ENCODE measurements at regions not wholly inside any gene's neighbourhood (a gene's known extent, or its start where the extent isn't known, plus 50 kb on each side); places are given as distances from the start of the nearest gene placed in this dataset.
"Not testable (repeated sequence)": the region's sequence is repeated elsewhere in the genome, so short reads cannot be mapped to it uniquely, and the experiment has no call there.

DNA sequence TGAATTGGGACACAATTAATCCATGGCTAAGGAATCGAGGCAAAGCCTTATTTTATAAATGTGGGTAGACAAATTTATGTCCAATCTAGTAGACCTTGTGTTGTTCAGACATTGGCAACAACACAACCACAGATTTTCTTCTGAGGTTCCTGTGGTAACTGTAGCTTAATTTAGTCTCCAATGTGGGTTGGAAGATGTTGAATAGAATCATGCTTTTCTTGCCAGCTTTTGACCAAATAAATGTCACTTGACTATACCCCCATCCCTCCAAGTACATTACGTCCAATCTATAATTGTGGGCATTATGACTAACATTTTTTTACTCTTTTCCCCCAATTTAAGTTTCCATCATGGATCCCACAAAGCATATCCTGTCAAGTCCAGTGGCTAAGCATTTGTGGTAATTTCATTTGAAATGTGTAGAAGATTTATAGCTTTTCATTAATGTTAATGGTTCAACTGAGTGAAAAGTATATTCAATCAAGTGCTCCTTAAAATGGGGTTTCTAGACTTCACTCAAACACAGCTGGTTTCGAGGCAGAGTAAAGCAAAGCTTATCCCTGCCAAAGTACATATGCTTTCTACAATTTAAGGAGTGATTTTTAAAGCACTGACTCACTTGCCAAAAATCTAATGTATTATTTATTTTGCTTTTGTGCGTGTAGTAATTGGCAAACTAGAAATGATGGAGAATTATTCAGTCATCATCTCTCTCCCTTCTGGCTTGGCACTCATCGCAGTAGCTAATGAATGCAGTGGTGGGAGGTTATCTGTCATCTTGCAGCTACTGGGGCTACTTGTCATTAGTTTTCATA is 141.8 kb downstream of the FAM174A start:
- H3K4me1 ChIP-seq (replicated peaks in 1 of 2) = peaks cover 0 to 7% of the 10 kb centered on the region in 2 donors
- in situ Hi-C loops (cut with MboI; ENCODE audit: low pct_unique_long_range_greater_than_20kb in 2 of 9, low sequenced_read_pairs in 9 of 9, unreplicated experiment in 9 of 9) = no loop called here
- no peak overlapping the region for H3K27ac ChIP-seq
- 0 to 82% (median 64%) methylated on average over 2 to 5 of the region's 5 CpGs; no CpG with 5 or more reads in 2 of the 10 experiments for WGBS, 10 experiments
- H3K4me3 ChIP-seq = no peak overlapping the region
- ATAC-seq (replicated peaks in 6 of 8) = peak in 5 of 8 experiments; percentile 25 to 90 (median 45)

DNA sequence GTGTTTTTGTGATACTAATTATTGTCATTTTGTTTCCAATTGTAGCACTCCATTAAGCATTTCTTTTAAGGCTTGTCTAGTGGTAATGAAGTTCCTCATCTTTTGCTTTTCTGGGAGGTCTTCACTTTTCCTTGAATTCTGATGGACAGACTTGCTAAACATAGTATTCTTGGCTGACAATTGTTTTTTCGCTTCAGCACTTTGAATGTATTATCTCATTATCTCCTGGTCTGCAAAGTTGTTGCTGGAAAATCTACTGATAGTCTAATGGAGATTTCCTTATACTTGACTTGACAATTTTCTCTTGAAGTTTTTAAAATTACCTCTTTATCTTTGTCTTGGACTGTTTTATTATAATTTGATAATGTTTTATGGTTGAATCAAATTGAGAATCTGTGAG is 147.5 kb downstream of the FAM174A start:
- no peak for ATAC-seq (replicated peaks in 6 of 8)
- Histone ChIP-seq H3K4me3 (no peak overlapping the region), H3K4me1 (replicated peaks in 1 of 2) (no peaks in the 10 kb centered on the region), H3K27ac (no peak overlapping the region)
- in situ Hi-C loops (cut with MboI; ENCODE audit: low pct_unique_long_range_greater_than_20kb in 2 of 9, low sequenced_read_pairs in 9 of 9, unreplicated experiment in 9 of 9) = no loop called here
- 0 to 100% (median 77%) methylated on average over 1 of the region's 1 CpG; no CpG with 5 or more reads in 3 of the 10 experiments for WGBS, 10 experiments

DNA sequence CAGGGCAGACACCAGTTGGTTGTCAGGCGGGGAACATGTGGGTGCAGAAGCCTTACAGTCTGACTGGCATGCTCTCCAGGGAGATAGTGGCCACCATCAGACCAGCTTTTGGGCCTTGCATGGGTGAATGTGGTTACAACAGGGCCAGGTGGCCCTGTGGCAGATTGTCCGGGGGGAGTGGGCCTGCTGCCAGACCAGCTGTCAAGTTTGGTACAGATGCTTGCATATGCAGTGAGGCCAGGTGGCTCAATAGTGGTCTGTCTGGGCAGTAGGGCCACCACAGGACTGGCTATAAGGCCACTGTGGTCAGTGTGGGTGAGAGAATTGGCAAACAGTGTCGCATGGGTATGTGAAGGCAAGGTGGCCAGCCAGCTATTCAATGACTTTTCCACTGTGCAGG is 148.7 kb downstream of the FAM174A start:
- WGBS, 10 experiments = 0 to 100% (median 95%) methylated on average over 1 to 3 of the region's 3 CpGs; no CpG with 5 or more reads in 3 of the 10 experiments
- Histone ChIP-seq H3K4me1 (replicated peaks in 1 of 2) (no peaks in the 10 kb centered on the region), H3K4me3 (no peak overlapping the region), H3K27ac (no peak overlapping the region)
- in situ Hi-C loops (cut with MboI; ENCODE audit: low pct_unique_long_range_greater_than_20kb in 2 of 9, low sequenced_read_pairs in 9 of 9, unreplicated experiment in 9 of 9) = no loop called here
- ATAC-seq (replicated peaks in 6 of 8) = no peak

DNA sequence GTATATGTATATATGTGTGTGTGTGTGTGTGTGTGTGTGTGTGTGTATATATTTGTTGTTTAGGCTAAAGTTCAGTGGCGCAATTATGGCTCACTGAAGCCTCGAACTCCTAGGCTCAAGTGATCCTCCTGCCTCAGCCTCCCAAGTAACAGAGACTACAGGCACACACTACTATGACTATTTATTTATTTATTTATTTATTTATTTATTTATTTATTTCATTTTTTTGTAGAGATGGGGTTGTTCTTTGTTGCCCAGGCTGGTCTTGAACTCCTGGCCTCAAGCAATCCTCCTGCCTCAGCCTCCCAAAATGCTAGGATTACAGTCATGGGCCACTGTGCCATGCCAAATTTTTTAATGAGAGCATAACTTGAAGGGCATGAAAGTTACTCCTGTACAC is 149.9 kb downstream of the FAM174A start:
- H3K27ac ChIP-seq; in situ Hi-C loops (cut with MboI; ENCODE audit: low pct_unique_long_range_greater_than_20kb in 2 of 9, low sequenced_read_pairs in 9 of 9, unreplicated experiment in 9 of 9); H3K4me1 ChIP-seq (replicated peaks in 1 of 2); H3K4me3 ChIP-seq; ATAC-seq (replicated peaks in 6 of 8): not testable (repeated sequence)
- WGBS, 10 experiments = 92 to 100% (median 100%) methylated on average over 2 of the region's 2 CpGs; no CpG with 5 or more reads in 7 of the 10 experiments

DNA sequence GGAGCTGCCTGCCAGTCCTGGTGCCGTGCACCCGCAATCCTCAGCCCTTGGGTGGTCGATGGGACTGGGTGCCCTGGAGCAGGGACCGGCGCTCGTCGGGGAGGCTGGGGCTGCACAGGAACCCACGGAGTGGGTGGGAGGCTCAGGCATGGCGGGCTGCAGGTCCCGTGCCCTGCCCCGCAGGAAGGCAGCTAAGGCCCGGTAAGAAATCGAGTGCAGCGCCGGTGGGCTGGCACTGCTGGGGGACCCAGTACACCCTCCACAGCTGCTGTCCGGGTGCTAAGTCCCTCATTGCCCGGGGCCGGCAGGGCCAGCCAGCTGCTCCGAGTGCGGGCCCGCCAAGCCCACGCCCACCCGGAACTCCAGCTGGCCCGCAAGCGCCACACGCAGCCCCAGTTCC is 153.7 kb downstream of the FAM174A start:
- in situ Hi-C loops (cut with MboI; ENCODE audit: low pct_unique_long_range_greater_than_20kb in 2 of 9, low sequenced_read_pairs in 9 of 9, unreplicated experiment in 9 of 9); ATAC-seq (replicated peaks in 6 of 8); H3K27ac ChIP-seq; H3K4me1 ChIP-seq (replicated peaks in 1 of 2); H3K4me3 ChIP-seq: not testable (repeated sequence)
- WGBS, 10 experiments = 100% methylated on average over 3 of the region's 26 CpGs; no CpG with 5 or more reads in 9 of the 10 experiments

DNA sequence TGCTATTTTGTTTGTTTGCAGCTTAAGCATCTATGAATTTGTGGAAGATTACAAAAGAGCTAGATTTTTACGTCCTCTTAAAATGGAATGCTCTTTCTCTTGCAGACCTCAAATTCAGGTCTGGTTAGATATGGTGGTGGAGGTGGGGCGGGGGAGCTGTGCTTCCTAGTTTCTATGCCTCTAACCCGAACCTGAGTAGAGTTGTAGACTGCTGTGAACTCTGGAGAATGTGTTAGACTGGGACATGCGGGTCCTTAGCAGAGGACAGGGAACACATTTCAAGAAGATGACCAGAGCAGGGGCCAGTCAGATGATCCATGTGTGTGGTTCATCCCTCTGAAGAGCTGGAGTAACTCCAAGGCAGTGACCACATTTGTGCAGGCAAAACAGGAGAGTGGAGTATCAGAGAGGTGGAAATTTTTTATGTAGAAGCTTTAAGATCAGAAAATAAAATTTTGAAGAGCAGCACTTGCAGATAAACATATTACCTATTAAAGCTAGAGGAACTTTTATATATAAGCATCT is 154.9 kb downstream of the FAM174A start:
- H3K4me3 ChIP-seq = no peak overlapping the region
- ATAC-seq (replicated peaks in 6 of 8) = no peak
- 38 to 100% (median 73%) methylated on average over 2 to 4 of the region's 4 CpGs; no CpG with 5 or more reads in 4 of the 10 experiments for WGBS, 10 experiments
- in situ Hi-C loops (cut with MboI; ENCODE audit: low pct_unique_long_range_greater_than_20kb in 2 of 9, low sequenced_read_pairs in 9 of 9, unreplicated experiment in 9 of 9) = no loop called here
- H3K4me1 ChIP-seq (replicated peaks in 1 of 2) = no peaks in the 10 kb centered on the region
- H3K27ac ChIP-seq = no peak overlapping the region

DNA sequence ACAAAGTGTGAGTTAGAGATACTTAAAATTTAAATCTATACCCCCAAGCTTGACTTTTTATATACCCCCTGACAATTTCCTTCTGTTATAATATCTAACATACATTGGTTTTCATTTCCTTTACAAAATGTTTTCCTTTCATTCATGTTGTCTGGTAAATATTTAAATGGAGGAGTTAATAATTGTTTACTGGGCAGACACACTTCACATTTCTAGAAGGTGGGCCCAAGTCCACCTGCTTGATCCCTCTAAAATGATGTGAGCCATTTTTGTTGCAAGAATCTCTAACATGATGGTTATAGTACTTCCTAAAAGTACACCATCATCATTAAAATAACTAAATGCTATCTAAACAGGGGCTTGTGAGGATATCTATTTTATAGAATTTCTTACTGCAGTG is 155.9 kb downstream of the FAM174A start:
- H3K4me3 ChIP-seq = no peak overlapping the region
- H3K4me1 ChIP-seq (replicated peaks in 1 of 2) = no peaks in the 10 kb centered on the region
- no peak overlapping the region for H3K27ac ChIP-seq
- in situ Hi-C loops (cut with MboI; ENCODE audit: low pct_unique_long_range_greater_than_20kb in 2 of 9, low sequenced_read_pairs in 9 of 9, unreplicated experiment in 9 of 9) = no loop called here
- no peak for ATAC-seq (replicated peaks in 6 of 8)

DNA sequence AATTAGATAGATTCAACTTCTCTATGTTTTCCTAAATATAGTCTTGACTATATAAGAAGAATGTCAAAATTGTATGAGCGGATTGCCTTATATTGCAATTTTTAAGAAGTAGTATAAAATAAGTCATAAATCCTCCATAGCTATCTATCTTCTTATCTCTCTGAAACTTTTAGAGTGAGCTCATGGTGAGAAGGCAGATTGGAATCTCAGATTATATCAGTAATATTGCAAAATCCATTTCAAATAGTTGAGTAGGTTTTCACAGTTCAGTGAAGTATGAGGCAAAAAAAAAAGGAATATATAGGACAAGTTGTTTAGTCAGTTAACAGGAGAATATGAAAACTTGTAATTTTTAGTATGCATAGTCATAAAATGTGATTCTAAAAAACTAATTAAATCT is 156.4 kb downstream of the FAM174A start:
- H3K4me1 ChIP-seq (replicated peaks in 1 of 2) = no peaks in the 10 kb centered on the region
- H3K4me3 ChIP-seq = no peak overlapping the region
- 0 to 100% (median 88%) methylated on average over 1 of the region's 1 CpG for WGBS, 10 experiments
- ATAC-seq (replicated peaks in 6 of 8) = no peak
- in situ Hi-C loops (cut with MboI; ENCODE audit: low pct_unique_long_range_greater_than_20kb in 2 of 9, low sequenced_read_pairs in 9 of 9, unreplicated experiment in 9 of 9) = no loop called here
- H3K27ac ChIP-seq = no peak overlapping the region

DNA sequence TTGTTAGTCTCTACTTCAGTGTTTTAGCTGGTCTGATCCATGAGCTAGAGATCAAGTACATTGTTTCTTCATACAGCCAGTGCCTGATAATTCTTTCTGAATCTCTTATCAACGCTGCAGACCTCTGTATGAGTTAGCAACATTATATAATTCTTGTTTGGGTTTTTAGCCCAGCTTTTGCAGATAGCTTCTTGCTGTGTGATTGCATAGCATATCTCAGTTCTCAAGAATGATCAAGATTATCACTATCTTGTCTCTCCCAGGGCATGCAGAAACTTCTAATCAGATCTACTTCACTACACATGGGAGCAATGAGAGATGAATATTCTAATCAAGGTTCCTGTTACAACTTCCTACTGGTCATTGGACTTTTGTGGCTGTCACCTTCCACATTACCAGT is 158.3 kb downstream of the FAM174A start:
- H3K4me1 ChIP-seq (replicated peaks in 1 of 2) = no peaks in the 10 kb centered on the region
- in situ Hi-C loops (cut with MboI; ENCODE audit: low pct_unique_long_range_greater_than_20kb in 2 of 9, low sequenced_read_pairs in 9 of 9, unreplicated experiment in 9 of 9) = no loop called here
- ATAC-seq (replicated peaks in 6 of 8) = no peak
- H3K4me3 ChIP-seq = no peak overlapping the region
- 0 to 100% (median 60%) methylated on average over 1 of the region's 1 CpG; no CpG with 5 or more reads in 7 of the 10 experiments for WGBS, 10 experiments
- H3K27ac ChIP-seq = no peak overlapping the region

DNA sequence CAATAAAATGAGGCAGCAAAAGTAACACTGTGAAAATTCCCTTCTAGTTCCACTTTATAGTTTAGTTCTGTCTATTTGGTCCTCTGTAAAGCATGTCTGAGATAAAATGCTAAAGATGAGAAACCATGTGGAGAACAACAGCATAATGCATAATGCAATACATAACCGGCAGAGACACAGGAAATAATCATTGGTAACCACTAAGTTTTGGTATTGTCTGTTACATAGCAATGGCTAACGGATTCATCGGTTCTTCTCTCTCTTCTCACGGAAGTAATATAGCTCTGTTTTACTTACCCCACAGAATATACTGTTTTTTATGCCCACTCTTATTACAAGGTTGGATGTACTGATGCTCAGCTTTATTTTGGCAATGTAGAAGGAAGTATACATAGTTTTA is 158.9 kb downstream of the FAM174A start:
- Histone ChIP-seq H3K4me3 (no peak overlapping the region), H3K4me1 (replicated peaks in 1 of 2) (no peaks in the 10 kb centered on the region), H3K27ac (no peak overlapping the region)
- no peak for ATAC-seq (replicated peaks in 6 of 8)
- in situ Hi-C loops (cut with MboI; ENCODE audit: low pct_unique_long_range_greater_than_20kb in 2 of 9, low sequenced_read_pairs in 9 of 9, unreplicated experiment in 9 of 9) = no loop called here
- 0 to 100% (median 64%) methylated on average over 1 to 4 of the region's 4 CpGs; no CpG with 5 or more reads in 2 of the 10 experiments for WGBS, 10 experiments

DNA sequence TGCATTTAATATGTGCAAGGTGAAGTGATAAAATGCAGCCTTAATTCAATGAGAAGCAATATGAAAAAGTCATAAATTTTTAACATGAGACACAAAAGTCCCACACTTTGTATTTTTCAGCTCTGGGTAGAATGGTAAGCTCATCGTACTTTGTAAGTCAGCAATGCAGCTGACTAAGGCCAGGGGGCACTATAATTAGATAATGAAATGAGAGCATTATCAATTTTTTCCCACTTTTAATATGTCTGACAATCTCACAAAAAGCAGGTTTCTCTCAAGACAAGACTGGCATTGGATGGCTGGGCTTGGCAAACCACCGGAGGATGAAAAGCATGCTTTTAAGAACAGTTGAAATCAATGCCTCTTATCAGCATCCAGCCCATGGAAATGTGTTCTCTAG is 162.8 kb downstream of the FAM174A start:
- 60 to 100% (median 88%) methylated on average over 1 to 2 of the region's 2 CpGs for WGBS, 10 experiments
- H3K4me1 ChIP-seq (replicated peaks in 1 of 2) = no peaks in the 10 kb centered on the region
- ATAC-seq (replicated peaks in 6 of 8) = no peak
- no peak overlapping the region for H3K4me3 ChIP-seq
- no peak overlapping the region for H3K27ac ChIP-seq
- in situ Hi-C loops (cut with MboI; ENCODE audit: low pct_unique_long_range_greater_than_20kb in 2 of 9, low sequenced_read_pairs in 9 of 9, unreplicated experiment in 9 of 9) = no loop called here

DNA sequence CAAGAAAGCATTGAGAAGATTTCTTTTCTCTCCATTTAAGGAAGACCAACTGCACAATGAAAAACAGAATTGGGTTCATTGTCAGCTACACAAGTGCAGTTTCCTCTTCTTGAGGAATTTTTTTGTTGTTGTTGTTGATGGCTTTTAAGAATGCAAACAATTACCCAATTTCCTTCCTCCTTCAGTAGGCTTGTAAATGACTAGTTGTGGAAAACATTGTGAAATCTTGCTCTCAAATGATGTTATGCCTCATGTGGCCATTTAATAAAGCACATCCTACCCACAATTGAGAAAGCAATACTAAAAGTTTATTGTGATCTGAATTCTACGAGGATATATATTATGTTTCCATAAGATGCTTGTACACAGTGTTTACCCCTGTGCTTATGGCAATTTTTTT is 171.6 kb downstream of the FAM174A start:
- no peaks in the 10 kb centered on the region for H3K4me1 ChIP-seq (replicated peaks in 1 of 2)
- WGBS, 10 experiments = 10 to 100% (median 79%) methylated on average over 1 of the region's 1 CpG; no CpG with 5 or more reads in 2 of the 10 experiments
- in situ Hi-C loops (cut with MboI; ENCODE audit: low pct_unique_long_range_greater_than_20kb in 2 of 9, low sequenced_read_pairs in 9 of 9, unreplicated experiment in 9 of 9) = no loop called here
- H3K27ac ChIP-seq = no peak overlapping the region
- peak in 2 of 8 experiments; percentile 43 to 66 for ATAC-seq (replicated peaks in 6 of 8)
- H3K4me3 ChIP-seq = no peak overlapping the region

DNA sequence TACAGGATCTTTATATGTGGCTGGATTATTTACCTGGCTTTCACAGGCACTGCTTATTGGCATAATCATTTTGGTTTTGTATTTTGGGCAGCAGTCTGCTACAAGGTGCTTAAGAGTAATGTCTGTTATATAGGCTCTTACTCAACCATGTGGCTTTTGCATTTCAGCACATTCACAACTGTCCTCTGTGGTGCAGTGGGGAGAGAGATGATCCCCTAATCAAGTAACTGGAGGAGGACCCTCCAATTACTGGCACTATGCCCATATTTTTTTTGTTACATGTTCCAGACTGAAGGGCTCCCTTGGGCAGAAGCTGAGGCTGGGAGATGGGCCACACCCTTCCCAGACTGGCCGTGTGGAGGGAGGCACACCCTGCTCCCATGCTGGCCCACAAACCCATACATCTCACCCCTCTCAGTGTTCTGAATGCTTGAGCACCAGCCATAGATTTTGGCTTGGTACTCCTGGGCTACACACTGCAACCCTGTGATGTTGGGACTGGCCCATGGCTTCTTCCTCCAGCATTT is 173.5 kb downstream of the FAM174A start:
- no peak overlapping the region for H3K4me3 ChIP-seq
- WGBS, 10 experiments = 0 to 100% (median 86%) methylated on average over 1 of the region's 1 CpG; no CpG with 5 or more reads in 7 of the 10 experiments
- in situ Hi-C loops (cut with MboI; ENCODE audit: low pct_unique_long_range_greater_than_20kb in 2 of 9, low sequenced_read_pairs in 9 of 9, unreplicated experiment in 9 of 9) = no loop called here
- H3K27ac ChIP-seq = no peak overlapping the region
- H3K4me1 ChIP-seq (replicated peaks in 1 of 2) = no peaks in the 10 kb centered on the region
- ATAC-seq (replicated peaks in 6 of 8) = no peak
